GM23338 (cell line): ENCODE measurements at regions not wholly inside any gene's neighbourhood (a gene's known extent, or its start where the extent isn't known, plus 50 kb on each side); places are given as distances from the start of the nearest gene placed in this dataset.

Experiments
- ATAC-seq: fragments of 200-7000 bp; cut with Tn5 transposase; 3 replicates; pipeline ENCODE4 v1.9.1; 2020
- DNase-seq: peaks from one replicate; pipeline ENCODE4 v3.0.0-alpha.2; 2015; ENCODE audit warnings: low spot score
- H2AFZ ChIP-seq: fragments of 200-600 bp; sonication (generic); 2 replicates; pipeline ENCODE4 v1.8.0; 2016; ENCODE audit warnings: antibody characterized with exemption, mild to moderate bottlenecking, moderate library complexity
- H3F3A ChIP-seq: fragments of 200-600 bp; sonication (generic); replicated peaks from 2 replicates; pipeline ENCODE4 v1.8.0; 2017; ENCODE audit warnings: antibody characterized with exemption, mixed run types, low read depth
- H3K27ac ChIP-seq: fragments of 200-600 bp; sonication (generic); 2 replicates; pipeline ENCODE4 v1.6.1; 2016; ENCODE audit warnings: low read depth
- H3K27me3 ChIP-seq: fragments of 200-600 bp; sonication (generic); 2 replicates; pipeline ENCODE4 v1.8.0; 2016; ENCODE audit warnings: mild to moderate bottlenecking, mixed run types, moderate library complexity; ENCODE audit not compliant: insufficient read depth
- H3K36me3 ChIP-seq: fragments of 200-600 bp; sonication (generic); 2 replicates; pipeline ENCODE4 v1.8.0; 2016; ENCODE audit warnings: mild to moderate bottlenecking; ENCODE audit not compliant: insufficient read depth
- H3K4me1 ChIP-seq: fragments of 200-600 bp; sonication (generic); 2 replicates; pipeline ENCODE4 v1.8.0; 2016; ENCODE audit warnings: mild to moderate bottlenecking, moderate library complexity; ENCODE audit not compliant: insufficient read depth
- H3K4me2 ChIP-seq: fragments of 200-600 bp; sonication (generic); 2 replicates; pipeline ENCODE4 v1.7.1; 2017; ENCODE audit warnings: mixed run types
- H3K4me3 ChIP-seq: fragments of 200-600 bp; sonication (generic); 2 replicates; pipeline ENCODE4 v1.6.1; 2016; ENCODE audit warnings: mixed run types
- H3K79me2 ChIP-seq: fragments of 200-600 bp; sonication (generic); replicated peaks from 2 replicates; pipeline ENCODE4 v1.8.0; 2017; ENCODE audit warnings: mild to moderate bottlenecking; ENCODE audit not compliant: insufficient read depth
- H3K9me2 ChIP-seq: fragments of 200-600 bp; sonication (generic); 2 replicates; pipeline ENCODE4 v1.8.0; 2017; ENCODE audit not compliant: insufficient read depth
- H4K20me1 ChIP-seq: fragments of 200-600 bp; sonication (generic); replicated peaks from 2 replicates; pipeline ENCODE4 v1.8.0; 2017; ENCODE audit warnings: mild to moderate bottlenecking; ENCODE audit not compliant: insufficient read depth
- H3K27ac Mint-ChIP-seq: 2 replicates; pipeline ENCODE4 v1.8.0; 2020; ENCODE audit warnings: inconsistent platforms, mild to moderate bottlenecking, moderate library complexity, mixed read lengths
- H3K27me3 Mint-ChIP-seq: 3 replicates; pipeline ENCODE4 v1.8.0; 2022; ENCODE audit warnings: low read depth, mild to moderate bottlenecking, moderate library complexity, mixed read lengths, inconsistent platforms; ENCODE audit not compliant: insufficient read depth, poor library complexity
- H3K36me3 Mint-ChIP-seq: 3 replicates; pipeline ENCODE4 v1.8.0; 2021; ENCODE audit warnings: low read depth, mild to moderate bottlenecking, inconsistent platforms, moderate library complexity, mixed read lengths
- H3K4me1 Mint-ChIP-seq: 3 replicates; pipeline ENCODE4 v1.8.0; 2020; ENCODE audit warnings: mild to moderate bottlenecking, inconsistent platforms, mixed read lengths
- H3K4me3 Mint-ChIP-seq: 3 replicates; pipeline ENCODE4 v1.8.0; 2021; ENCODE audit warnings: moderate library complexity, mild to moderate bottlenecking, inconsistent platforms, mixed read lengths
- H3K9me3 Mint-ChIP-seq: 3 replicates; pipeline ENCODE4 v1.8.0; 2020; ENCODE audit warnings: moderate library complexity, mild to moderate bottlenecking, inconsistent platforms, mixed read lengths
- CREB1 ChIP-seq: fragments of 250-450 bp; sonication (Bioruptor Pico); IDR thresholded peaks from 2 replicates; pipeline ENCODE4 v1.5.0; 2020; ENCODE audit warnings: low read depth, mild to moderate bottlenecking, moderate library complexity
- EZH2phosphoT487 ChIP-seq: fragments of 200-600 bp; sonication (generic); IDR thresholded peaks from one replicate; pipeline ENCODE4 v1.8.1; 2018; ENCODE audit warnings: antibody characterized with exemption; ENCODE audit not compliant: unreplicated experiment
- JUNB ChIP-seq: IDR thresholded peaks from one replicate; pipeline ENCODE4 v1.6.1; 2016; ENCODE audit warnings: antibody characterized with exemption; ENCODE audit not compliant: unreplicated experiment
- NANOG ChIP-seq: IDR thresholded peaks from 2 replicates; pipeline ENCODE4 v1.6.1; 2016; ENCODE audit warnings: antibody characterized with exemption, borderline replicate concordance
- POLR2AphosphoS5 ChIP-seq: IDR thresholded peaks from 2 replicates; pipeline ENCODE4 v1.6.1; 2016; ENCODE audit warnings: antibody characterized with exemption, low read depth
- STAT1 ChIP-seq: IDR thresholded peaks from one replicate; pipeline ENCODE4 v1.6.1; 2016; ENCODE audit warnings: antibody characterized with exemption; ENCODE audit not compliant: unreplicated experiment
- ZNF114 ChIP-seq: fragments of 250-450 bp; sonication (Bioruptor Pico); IDR thresholded peaks from 2 replicates; pipeline ENCODE4 v1.5.0; 2020; ENCODE audit warnings: mild to moderate bottlenecking, moderate library complexity
- ZNF331 ChIP-seq: fragments of 250-450 bp; sonication (Bioruptor Pico); IDR thresholded peaks from 2 replicates; pipeline ENCODE4 v1.5.0; 2020; ENCODE audit warnings: low read depth, mild to moderate bottlenecking, moderate library complexity
- TF ChIP-seq, protein P1 (sequence below): IDR thresholded peaks from 2 replicates; pipeline ENCODE4 v1.6.1; 2016; ENCODE audit warnings: antibody characterized with exemption
- TF ChIP-seq, protein P2 (sequence below), 2 experiments: fragments of 200-600 bp in 1 of 2; sonication (generic) in 1 of 2; conservative IDR thresholded peaks; 2 replicates each; pipeline versions ENCODE4 v1.5.1 to v1.6.1; 2016 to 2017; ENCODE audit warnings: antibody characterized with exemption in 2 of 2, low read depth in 2 of 2, mild to moderate bottlenecking in 2 of 2, moderate library complexity in 1 of 2
- TF ChIP-seq, protein P3 (sequence below): IDR thresholded peaks from one replicate; pipeline ENCODE4 v1.6.1; 2018; ENCODE audit warnings: antibody characterized with exemption; ENCODE audit not compliant: unreplicated experiment
- TF ChIP-seq, protein P4 (sequence below): fragments of 250-450 bp; sonication (Bioruptor Pico); IDR thresholded peaks from 2 replicates; pipeline ENCODE4 v1.5.0; 2020; ENCODE audit warnings: mild to moderate bottlenecking, moderate library complexity

DNA sequence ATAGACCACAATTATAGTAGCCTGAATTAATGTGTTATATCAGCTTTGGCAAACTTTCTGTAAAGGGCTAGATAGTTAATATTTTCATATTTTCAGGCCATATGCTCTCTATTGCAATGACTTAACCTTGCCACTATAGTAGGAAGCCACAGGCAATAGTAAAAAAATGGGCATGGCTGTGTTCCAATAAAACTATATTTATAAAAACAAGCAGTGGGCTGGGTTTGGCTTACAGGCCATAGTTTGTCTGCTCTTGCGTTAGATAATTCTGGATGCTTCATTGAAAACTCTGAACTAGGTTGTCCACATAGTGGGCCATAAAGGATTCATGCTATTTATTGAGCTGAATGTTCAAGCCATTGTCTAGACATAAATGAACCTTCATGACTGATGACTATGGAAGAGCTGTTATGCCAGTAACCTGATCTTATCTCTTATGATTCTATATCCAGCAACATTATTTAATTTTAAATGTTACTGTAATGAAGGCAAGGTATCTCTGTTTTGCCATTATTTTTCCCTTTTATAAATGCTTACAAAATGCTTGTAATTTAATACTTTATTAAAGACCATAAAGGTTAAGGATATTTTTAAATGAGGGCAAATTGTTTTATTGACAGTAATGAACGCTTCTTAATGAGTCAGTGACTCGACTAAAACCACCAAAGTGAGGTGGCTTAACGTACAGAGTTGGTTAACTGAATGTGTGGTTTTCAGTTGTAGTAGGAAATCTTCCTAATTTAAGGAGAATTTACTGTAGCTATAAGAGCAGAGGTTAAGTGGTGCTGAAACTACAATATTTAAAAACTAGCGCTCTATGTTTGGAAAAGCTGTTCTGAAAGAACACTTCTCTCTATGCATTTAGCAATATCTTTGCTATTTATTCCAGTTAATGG, 560.6 kb downstream of the PRR16 start:
- Mint-ChIP-seq H3K27me3 (no peaks in the 10 kb centered on the region), H3K4me1 (0 out of 3 replicates have a peak, but pooled peaks cover 3% of the 10 kb centered on the region), H3K9me3 (no peaks in the 10 kb centered on the region), H3K4me3 (no peak overlapping the region), H3K36me3 (no peaks in the 10 kb centered on the region), H3K27ac (no peak overlapping the region)
- Histone ChIP-seq H3K79me2 (no peaks in the 10 kb centered on the region), H3K36me3 (no peaks in the 10 kb centered on the region), H3K4me1 (no peaks in the 10 kb centered on the region), H2AFZ (no peak overlapping the region), H3K4me2 (no peak overlapping the region), H3K27me3 (no peaks in the 10 kb centered on the region), H3K4me3 (no peak overlapping the region), H4K20me1 (no peaks in the 10 kb centered on the region), H3K27ac (no peak overlapping the region), H3K9me2 (no peaks in the 10 kb centered on the region), H3F3A (no peaks in the 10 kb centered on the region)
- DNase-seq (no peak), ATAC-seq (no peak)
- TF ChIP-seq, protein P1, sequence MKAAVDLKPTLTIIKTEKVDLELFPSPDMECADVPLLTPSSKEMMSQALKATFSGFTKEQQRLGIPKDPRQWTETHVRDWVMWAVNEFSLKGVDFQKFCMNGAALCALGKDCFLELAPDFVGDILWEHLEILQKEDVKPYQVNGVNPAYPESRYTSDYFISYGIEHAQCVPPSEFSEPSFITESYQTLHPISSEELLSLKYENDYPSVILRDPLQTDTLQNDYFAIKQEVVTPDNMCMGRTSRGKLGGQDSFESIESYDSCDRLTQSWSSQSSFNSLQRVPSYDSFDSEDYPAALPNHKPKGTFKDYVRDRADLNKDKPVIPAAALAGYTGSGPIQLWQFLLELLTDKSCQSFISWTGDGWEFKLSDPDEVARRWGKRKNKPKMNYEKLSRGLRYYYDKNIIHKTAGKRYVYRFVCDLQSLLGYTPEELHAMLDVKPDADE = no peak
- TF ChIP-seq ZNF114 (CRISPR knock-in tag) (no peak), STAT1 (no peak), POLR2AphosphoS5 (no peak), JUNB (no peak), EZH2phosphoT487 (no peak), ZNF331 (no peak), CREB1 (CRISPR knock-in tag) (no peak), NANOG (no peak)
- TF ChIP-seq, protein P2, sequence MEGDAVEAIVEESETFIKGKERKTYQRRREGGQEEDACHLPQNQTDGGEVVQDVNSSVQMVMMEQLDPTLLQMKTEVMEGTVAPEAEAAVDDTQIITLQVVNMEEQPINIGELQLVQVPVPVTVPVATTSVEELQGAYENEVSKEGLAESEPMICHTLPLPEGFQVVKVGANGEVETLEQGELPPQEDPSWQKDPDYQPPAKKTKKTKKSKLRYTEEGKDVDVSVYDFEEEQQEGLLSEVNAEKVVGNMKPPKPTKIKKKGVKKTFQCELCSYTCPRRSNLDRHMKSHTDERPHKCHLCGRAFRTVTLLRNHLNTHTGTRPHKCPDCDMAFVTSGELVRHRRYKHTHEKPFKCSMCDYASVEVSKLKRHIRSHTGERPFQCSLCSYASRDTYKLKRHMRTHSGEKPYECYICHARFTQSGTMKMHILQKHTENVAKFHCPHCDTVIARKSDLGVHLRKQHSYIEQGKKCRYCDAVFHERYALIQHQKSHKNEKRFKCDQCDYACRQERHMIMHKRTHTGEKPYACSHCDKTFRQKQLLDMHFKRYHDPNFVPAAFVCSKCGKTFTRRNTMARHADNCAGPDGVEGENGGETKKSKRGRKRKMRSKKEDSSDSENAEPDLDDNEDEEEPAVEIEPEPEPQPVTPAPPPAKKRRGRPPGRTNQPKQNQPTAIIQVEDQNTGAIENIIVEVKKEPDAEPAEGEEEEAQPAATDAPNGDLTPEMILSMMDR (conservative IDR thresholded peaks at IDR 0.05; ENCODE audit: low read depth in 2 of 2) = no peak
- TF ChIP-seq, protein P3, sequence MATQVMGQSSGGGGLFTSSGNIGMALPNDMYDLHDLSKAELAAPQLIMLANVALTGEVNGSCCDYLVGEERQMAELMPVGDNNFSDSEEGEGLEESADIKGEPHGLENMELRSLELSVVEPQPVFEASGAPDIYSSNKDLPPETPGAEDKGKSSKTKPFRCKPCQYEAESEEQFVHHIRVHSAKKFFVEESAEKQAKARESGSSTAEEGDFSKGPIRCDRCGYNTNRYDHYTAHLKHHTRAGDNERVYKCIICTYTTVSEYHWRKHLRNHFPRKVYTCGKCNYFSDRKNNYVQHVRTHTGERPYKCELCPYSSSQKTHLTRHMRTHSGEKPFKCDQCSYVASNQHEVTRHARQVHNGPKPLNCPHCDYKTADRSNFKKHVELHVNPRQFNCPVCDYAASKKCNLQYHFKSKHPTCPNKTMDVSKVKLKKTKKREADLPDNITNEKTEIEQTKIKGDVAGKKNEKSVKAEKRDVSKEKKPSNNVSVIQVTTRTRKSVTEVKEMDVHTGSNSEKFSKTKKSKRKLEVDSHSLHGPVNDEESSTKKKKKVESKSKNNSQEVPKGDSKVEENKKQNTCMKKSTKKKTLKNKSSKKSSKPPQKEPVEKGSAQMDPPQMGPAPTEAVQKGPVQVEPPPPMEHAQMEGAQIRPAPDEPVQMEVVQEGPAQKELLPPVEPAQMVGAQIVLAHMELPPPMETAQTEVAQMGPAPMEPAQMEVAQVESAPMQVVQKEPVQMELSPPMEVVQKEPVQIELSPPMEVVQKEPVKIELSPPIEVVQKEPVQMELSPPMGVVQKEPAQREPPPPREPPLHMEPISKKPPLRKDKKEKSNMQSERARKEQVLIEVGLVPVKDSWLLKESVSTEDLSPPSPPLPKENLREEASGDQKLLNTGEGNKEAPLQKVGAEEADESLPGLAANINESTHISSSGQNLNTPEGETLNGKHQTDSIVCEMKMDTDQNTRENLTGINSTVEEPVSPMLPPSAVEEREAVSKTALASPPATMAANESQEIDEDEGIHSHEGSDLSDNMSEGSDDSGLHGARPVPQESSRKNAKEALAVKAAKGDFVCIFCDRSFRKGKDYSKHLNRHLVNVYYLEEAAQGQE = no peak
- TF ChIP-seq, protein P4, sequence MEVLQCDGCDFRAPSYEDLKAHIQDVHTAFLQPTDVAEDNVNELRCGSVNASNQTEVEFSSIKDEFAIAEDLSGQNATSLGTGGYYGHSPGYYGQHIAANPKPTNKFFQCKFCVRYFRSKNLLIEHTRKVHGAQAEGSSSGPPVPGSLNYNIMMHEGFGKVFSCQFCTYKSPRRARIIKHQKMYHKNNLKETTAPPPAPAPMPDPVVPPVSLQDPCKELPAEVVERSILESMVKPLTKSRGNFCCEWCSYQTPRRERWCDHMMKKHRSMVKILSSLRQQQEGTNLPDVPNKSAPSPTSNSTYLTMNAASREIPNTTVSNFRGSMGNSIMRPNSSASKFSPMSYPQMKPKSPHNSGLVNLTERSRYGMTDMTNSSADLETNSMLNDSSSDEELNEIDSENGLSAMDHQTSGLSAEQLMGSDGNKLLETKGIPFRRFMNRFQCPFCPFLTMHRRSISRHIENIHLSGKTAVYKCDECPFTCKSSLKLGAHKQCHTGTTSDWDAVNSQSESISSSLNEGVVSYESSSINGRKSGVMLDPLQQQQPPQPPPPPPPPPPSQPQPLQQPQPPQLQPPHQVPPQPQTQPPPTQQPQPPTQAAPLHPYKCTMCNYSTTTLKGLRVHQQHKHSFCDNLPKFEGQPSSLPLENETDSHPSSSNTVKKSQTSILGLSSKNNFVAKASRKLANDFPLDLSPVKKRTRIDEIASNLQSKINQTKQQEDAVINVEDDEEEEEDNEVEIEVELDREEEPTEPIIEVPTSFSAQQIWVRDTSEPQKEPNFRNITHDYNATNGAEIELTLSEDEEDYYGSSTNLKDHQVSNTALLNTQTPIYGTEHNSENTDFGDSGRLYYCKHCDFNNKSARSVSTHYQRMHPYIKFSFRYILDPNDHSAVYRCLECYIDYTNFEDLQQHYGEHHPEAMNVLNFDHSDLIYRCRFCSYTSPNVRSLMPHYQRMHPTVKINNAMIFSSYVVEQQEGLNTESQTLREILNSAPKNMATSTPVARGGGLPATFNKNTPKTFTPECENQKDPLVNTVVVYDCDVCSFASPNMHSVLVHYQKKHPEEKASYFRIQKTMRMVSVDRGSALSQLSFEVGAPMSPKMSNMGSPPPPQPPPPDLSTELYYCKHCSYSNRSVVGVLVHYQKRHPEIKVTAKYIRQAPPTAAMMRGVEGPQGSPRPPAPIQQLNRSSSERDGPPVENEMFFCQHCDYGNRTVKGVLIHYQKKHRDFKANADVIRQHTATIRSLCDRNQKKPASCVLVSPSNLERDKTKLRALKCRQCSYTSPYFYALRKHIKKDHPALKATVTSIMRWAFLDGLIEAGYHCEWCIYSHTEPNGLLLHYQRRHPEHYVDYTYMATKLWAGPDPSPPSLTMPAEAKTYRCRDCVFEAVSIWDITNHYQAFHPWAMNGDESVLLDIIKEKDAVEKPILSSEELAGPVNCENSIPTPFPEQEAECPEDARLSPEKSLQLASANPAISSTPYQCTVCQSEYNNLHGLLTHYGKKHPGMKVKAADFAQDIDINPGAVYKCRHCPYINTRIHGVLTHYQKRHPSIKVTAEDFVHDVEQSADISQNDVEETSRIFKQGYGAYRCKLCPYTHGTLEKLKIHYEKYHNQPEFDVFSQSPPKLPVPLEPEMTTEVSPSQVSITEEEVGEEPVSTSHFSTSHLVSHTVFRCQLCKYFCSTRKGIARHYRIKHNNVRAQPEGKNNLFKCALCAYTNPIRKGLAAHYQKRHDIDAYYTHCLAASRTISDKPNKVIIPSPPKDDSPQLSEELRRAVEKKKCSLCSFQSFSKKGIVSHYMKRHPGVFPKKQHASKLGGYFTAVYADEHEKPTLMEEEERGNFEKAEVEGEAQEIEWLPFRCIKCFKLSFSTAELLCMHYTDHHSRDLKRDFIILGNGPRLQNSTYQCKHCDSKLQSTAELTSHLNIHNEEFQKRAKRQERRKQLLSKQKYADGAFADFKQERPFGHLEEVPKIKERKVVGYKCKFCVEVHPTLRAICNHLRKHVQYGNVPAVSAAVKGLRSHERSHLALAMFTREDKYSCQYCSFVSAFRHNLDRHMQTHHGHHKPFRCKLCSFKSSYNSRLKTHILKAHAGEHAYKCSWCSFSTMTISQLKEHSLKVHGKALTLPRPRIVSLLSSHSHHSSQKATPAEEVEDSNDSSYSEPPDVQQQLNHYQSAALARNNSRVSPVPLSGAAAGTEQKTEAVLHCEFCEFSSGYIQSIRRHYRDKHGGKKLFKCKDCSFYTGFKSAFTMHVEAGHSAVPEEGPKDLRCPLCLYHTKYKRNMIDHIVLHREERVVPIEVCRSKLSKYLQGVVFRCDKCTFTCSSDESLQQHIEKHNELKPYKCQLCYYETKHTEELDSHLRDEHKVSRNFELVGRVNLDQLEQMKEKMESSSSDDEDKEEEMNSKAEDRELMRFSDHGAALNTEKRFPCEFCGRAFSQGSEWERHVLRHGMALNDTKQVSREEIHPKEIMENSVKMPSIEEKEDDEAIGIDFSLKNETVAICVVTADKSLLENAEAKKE (CRISPR knock-in tag) = no peak
